Retinal pigment epithelial cell (primary cell): ENCODE measurements at regions not wholly inside any gene's neighbourhood (a gene's known extent, or its start where the extent isn't known, plus 50 kb on each side); places are given as distances from the start of the nearest gene placed in this dataset.
"Not testable (repeated sequence)": the region's sequence is repeated elsewhere in the genome, so short reads cannot be mapped to it uniquely, and the experiment has no call there.

ENCODE experiments used
- DNase-seq: peaks from one replicate; pipeline ENCODE4 v3.0.0-alpha.2; 2010; ENCODE audit warnings: low read depth
- H3K4me3 ChIP-seq: 2 replicates; pipeline ENCODE4 v1.5.1; 2011; ENCODE audit warnings: mild to moderate bottlenecking, low read length, control low read depth, moderate library complexity

DNA sequence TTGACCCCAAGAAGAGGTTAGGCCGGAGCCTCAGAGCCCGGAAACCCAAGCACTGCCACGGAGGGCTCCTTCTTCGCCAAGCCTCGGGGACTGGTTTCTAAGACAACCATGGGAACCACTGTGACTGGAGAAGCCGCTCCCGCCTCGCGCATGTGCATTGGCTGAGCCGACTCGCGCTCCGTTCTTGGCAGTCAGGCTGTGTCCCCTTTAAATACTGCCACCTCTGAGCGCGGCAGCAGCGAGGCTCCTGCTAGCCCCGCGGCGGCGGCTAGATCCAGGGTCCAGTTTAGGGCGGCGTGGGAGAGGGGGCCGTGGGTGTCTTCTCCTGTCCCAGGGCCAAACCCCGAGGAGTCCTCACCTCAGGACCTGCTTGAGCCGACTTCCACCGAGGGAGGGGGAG, 457.1 kb upstream of the ZNG1F start:
- not testable (repeated sequence) for DNase-seq, H3K4me3 ChIP-seq

- peak overlapping the region; percentile 28 for H3K4me3 ChIP-seq
- not testable (repeated sequence) for DNase-seq
Measured at GRCh38 chr9:41643571-41644279, 454.6 kb upstream of the ZNG1F start.

GRCh38 chr9:41633726-41634125, 444.6 kb upstream of the ZNG1F start:
- DNase-seq, H3K4me3 ChIP-seq: not testable (repeated sequence)

GRCh38 chr9:41623666-41624065, 434.5 kb upstream of the ZNG1F start:
- not testable (repeated sequence) for H3K4me3 ChIP-seq, DNase-seq

DNA sequence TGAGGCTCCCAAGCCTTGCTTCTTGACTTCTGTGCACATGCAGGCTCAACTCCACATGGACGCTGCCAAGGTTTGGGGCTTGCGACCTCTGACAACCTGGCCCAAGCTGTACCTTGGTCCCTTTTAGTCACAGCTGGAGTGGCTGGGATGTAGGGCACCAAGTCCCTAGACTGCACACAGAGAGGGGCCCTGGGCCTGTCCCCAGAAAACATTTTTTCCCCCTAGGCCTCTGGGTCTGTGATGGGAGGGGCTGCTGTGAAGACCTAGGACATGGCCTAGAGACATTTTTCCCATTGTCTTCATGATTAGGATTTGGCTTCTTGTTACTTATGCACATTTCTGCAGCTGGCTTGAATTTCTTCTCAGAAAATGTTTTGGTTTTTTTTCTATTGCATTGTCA, 430.1 kb upstream of the ZNG1F start:
- DNase-seq, H3K4me3 ChIP-seq: not testable (repeated sequence)

DNA sequence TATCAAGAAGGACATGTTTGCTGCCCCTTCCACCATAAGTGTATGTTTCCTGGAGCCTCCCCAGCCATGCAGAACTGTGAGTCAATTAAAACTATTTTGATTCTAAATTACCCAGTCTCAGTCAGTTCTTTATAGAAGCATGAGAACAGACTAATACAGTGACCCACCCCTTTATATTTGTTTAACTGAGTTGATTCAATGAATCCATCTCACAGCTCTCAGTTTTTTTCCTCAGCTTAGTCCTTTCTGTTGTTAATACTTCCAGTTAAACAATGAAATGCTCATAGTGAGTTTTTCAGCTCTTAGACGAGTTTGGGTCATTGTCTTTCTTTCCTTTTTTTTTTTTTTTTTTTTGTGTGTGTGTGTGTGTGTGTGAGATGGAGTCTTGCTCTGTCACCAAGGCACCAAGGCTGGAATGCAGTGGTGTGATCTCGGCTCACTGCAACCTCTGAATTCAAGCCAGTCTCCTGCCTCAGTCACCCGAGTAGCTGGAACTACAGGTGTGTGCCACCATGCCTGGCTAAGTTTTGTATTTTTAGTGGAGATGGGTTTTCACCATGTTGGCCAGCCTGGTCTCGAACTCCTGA, 417.9 kb upstream of the ZNG1F start:
- H3K4me3 ChIP-seq, DNase-seq: not testable (repeated sequence)

DNA sequence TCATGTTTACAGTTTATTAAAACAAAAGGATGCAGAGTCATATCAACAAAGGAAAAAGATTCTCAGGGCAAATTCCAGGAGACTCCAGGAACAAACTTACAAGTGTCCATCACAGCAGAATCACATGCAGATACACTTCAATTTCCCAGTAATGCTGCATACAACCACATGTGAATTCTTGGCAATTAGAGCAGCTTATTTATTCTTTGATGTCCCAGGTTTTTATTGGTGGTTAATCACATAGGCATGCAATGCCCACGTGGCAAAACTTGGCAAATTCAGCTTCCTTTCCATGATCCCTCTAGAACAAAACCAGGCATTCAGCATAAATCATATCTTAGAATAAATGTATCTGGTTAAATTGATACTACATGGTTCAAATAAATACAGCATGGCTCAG, 376.5 kb upstream of the ZNG1F start:
- not testable (repeated sequence) for H3K4me3 ChIP-seq
- peak; percentile 54 for DNase-seq
